HEK293 (cell line): ENCODE measurements at regions not wholly inside any gene's neighbourhood (a gene's known extent, or its start where the extent isn't known, plus 50 kb on each side); places are given as distances from the start of the nearest gene placed in this dataset.

ENCODE experiments used
- CTCF ChIA-PET: fragments of 350-600 bp; formaldehyde crosslinking; extraction: SDS; loops from one replicate; lab custom pipeline; 2021; ENCODE audit warnings: antibody characterized with exemption; lab: Yijun Ruan, JAX
- POLR2A ChIA-PET: fragments of 300-600 bp; formaldehyde crosslinking; extraction: SDS; loops from one replicate; lab custom pipeline; 2020; ENCODE audit warnings: antibody characterized with exemption, inconsistent platforms; lab: Yijun Ruan, JAX
- H3K27ac ChIP-seq: fragments of 200-500 bp; sonication (Bioruptor generic); 2 replicates; pipeline ENCODE4 v1.5.1; 2014; ENCODE audit warnings: low read depth, low read length, control low read depth, inconsistent platforms; ENCODE audit errors: extremely low read depth
- H3K36me3 ChIP-seq, 2 experiments: fragments of 200-500 bp in 1 of 2; sonication (Bioruptor generic) in 1 of 2; 1 replicate in 1 of 2; 2 replicates in 1 of 2; pipeline ENCODE4 v1.5.1; 2014 to 2017; ENCODE audit warnings: inconsistent platforms in 2 of 2, low read length in 2 of 2; ENCODE audit not compliant: control insufficient read depth in 2 of 2, insufficient read depth in 1 of 2
- H3K4me1 ChIP-seq: fragments of 200-500 bp; sonication (Bioruptor generic); 2 replicates; pipeline ENCODE4 v1.5.1; 2014; ENCODE audit warnings: mild to moderate bottlenecking, low read length, inconsistent platforms; ENCODE audit not compliant: control insufficient read depth, insufficient read depth
- H3K4me3 ChIP-seq: 2 replicates; pipeline ENCODE4 v1.5.1; 2011; ENCODE audit warnings: low read depth, mild to moderate bottlenecking, control low read depth, low read length, moderate library complexity
- H3K9me3 ChIP-seq: fragments of 200-500 bp; sonication (Bioruptor generic); 2 replicates; pipeline ENCODE4 v1.5.1; 2014; ENCODE audit warnings: low read depth, low read length, inconsistent platforms; ENCODE audit not compliant: control insufficient read depth, insufficient read depth
- GLIS2 ChIP-seq: fragments of 450-650 bp; formaldehyde crosslinking; IDR thresholded peaks from 2 replicates; pipeline ENCODE4 v1.5.1; 2016; ENCODE audit warnings: missing biosample characterization, missing genetic modification characterization
- KLF7 ChIP-seq: fragments of 450-650 bp; formaldehyde crosslinking; IDR thresholded peaks from 2 replicates; pipeline ENCODE4 v1.5.1; 2016; ENCODE audit warnings: missing biosample characterization, missing genetic modification characterization, borderline replicate concordance
- OSR2 ChIP-seq: fragments of 450-650 bp; formaldehyde crosslinking; IDR thresholded peaks from 2 replicates; pipeline ENCODE4 v1.5.1; 2016; ENCODE audit warnings: missing biosample characterization, missing genetic modification characterization
- SCRT1 ChIP-seq: fragments of 450-650 bp; formaldehyde crosslinking; IDR thresholded peaks from 2 replicates; pipeline ENCODE4 v1.5.1; 2016; ENCODE audit warnings: missing biosample characterization, missing genetic modification characterization, borderline replicate concordance
- YY1 ChIP-seq: fragments of 450-650 bp; formaldehyde crosslinking; IDR thresholded peaks from 2 replicates; pipeline ENCODE4 v1.5.1; 2018; ENCODE audit warnings: missing biosample characterization, missing genetic modification characterization
- ZBTB11 ChIP-seq: fragments of 450-650 bp; formaldehyde crosslinking; conservative IDR thresholded peaks from 2 replicates; pipeline ENCODE4 v1.5.1; 2016; ENCODE audit warnings: low read depth, missing biosample characterization, missing genetic modification characterization
- ZBTB44 ChIP-seq: fragments of 450-650 bp; IDR thresholded peaks from 2 replicates; pipeline ENCODE4 v1.5.1; 2018; ENCODE audit warnings: missing biosample characterization, mild to moderate bottlenecking, missing genetic modification characterization
- ZEB2 ChIP-seq: fragments of 450-650 bp; formaldehyde crosslinking; IDR thresholded peaks from 2 replicates; pipeline ENCODE4 v1.5.1; 2016; ENCODE audit warnings: missing biosample characterization, missing genetic modification characterization
- ZNF10 ChIP-seq: fragments of 450-650 bp; formaldehyde crosslinking; IDR thresholded peaks from 2 replicates; pipeline ENCODE4 v1.5.1; 2017; ENCODE audit warnings: missing biosample characterization, missing genetic modification characterization
- ZNF132 ChIP-seq: fragments of 450-650 bp; formaldehyde crosslinking; IDR thresholded peaks from 2 replicates; pipeline ENCODE4 v1.5.1; 2017; ENCODE audit warnings: missing biosample characterization, missing genetic modification characterization, borderline replicate concordance
- ZNF391 ChIP-seq: fragments of 450-650 bp; formaldehyde crosslinking; IDR thresholded peaks from 2 replicates; pipeline ENCODE4 v1.5.1; 2016; ENCODE audit warnings: low read depth, missing biosample characterization, missing genetic modification characterization, borderline replicate concordance
- ZNF433 ChIP-seq: fragments of 450-650 bp; formaldehyde crosslinking; IDR thresholded peaks from 2 replicates; pipeline ENCODE4 v1.5.1; 2016; ENCODE audit warnings: missing biosample characterization, missing genetic modification characterization, low read depth
- ZSCAN30 ChIP-seq: fragments of 450-650 bp; IDR thresholded peaks from 2 replicates; pipeline ENCODE4 v1.5.1; 2018; ENCODE audit warnings: missing biosample characterization, mild to moderate bottlenecking, missing genetic modification characterization, moderate library complexity
- TF ChIP-seq, protein P1 (sequence below): fragments of 450-650 bp; formaldehyde crosslinking; IDR thresholded peaks from 2 replicates; pipeline ENCODE4 v1.5.1; 2016; ENCODE audit warnings: missing biosample characterization, missing genetic modification characterization
- TF ChIP-seq, protein P2 (sequence below): fragments of 450-650 bp; formaldehyde crosslinking; IDR thresholded peaks from 2 replicates; pipeline ENCODE4 v1.5.1; 2016; ENCODE audit warnings: missing biosample characterization, missing genetic modification characterization, borderline replicate concordance
- TF ChIP-seq, protein P3 (sequence below): fragments of 450-650 bp; formaldehyde crosslinking; IDR thresholded peaks from 2 replicates; pipeline ENCODE4 v1.5.1; 2017; ENCODE audit warnings: missing biosample characterization, missing genetic modification characterization

DNA sequence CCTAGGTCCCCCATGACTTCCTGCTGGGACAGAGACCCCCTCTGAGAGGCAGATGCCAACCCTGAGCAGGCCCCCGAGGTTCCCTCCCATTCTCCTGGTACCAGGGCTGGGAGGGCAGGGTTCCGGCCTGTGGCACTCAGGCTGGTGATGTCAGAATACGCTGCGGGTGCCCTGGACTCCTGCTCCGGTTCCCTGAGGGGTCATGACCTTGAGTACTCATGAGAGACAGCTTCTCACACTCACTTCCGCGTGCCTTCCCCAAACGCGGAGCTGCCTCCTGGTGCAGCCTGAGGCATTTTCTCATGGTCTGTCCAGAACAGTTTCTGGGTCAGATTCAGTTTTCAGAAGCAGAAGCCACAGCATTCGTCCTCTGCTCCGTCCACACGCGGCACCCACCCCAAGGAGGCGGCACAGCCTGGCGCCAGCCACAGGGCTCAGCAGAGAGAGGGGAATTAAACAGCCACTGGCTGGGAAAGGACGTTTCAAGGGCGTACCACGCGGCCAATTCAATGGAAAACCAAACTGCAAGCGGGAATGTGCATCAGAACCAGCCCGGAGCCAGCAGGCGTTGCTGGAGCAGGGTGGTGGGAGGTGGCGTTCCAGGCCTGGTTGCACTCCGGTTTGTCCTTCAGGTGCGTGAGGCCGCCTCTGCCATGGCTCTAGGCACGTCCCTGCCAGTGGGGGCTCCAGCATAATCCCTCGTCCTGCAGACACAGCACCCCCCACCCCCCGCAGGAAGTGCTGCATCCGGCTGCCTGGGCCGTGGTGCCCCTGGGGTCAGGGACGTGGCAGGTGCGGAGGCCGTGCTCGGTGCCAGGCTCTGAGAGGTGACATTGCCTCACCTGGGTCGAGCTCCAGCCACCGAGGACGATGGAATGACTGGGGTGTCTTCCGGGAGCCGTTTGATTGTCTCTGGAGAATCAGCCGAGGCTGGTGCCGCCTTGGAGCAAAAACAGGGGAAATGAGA, 58.3 kb upstream of the BHLHE23 start:
- CTCF ChIA-PET = interaction anchor here (0.9 kb wide), 1 partner anchor 9 kb away, joined by 3 read pairs; no protein-coding TSS in a partner anchor
- Histone ChIP-seq H3K4me1 (no peaks in the 10 kb centered on the region), H3K36me3 (no peaks in the 10 kb centered on the region), H3K4me3 (no peak overlapping the region), H3K9me3 (no peaks in the 10 kb centered on the region), H3K27ac (no peak overlapping the region)
- POLR2A ChIA-PET = no interaction called here
- TF ChIP-seq KLF7 (tag by site-specific recombination) (no peak), YY1 (tag by site-specific recombination) (no peak), SCRT1 (tag by site-specific recombination) (no peak), GLIS2 (tag by site-specific recombination) (no peak), ZBTB11 (tag by site-specific recombination) (no peak), ZSCAN30 (tag by site-specific recombination) (no peak), ZBTB44 (tag by site-specific recombination) (no peak), ZEB2 (no peak), ZNF391 (no peak), ZNF132 (no peak), ZNF433 (tag by site-specific recombination) (no peak), OSR2 (no peak), ZNF10 (no peak)
- TF ChIP-seq, protein P1, sequence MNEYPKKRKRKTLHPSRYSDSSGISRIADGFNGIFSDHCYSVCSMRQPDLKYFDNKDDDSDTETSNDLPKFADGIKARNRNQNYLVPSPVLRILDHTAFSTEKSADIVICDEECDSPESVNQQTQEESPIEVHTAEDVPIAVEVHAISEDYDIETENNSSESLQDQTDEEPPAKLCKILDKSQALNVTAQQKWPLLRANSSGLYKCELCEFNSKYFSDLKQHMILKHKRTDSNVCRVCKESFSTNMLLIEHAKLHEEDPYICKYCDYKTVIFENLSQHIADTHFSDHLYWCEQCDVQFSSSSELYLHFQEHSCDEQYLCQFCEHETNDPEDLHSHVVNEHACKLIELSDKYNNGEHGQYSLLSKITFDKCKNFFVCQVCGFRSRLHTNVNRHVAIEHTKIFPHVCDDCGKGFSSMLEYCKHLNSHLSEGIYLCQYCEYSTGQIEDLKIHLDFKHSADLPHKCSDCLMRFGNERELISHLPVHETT (tag by site-specific recombination) = no peak
- TF ChIP-seq, protein P2, sequence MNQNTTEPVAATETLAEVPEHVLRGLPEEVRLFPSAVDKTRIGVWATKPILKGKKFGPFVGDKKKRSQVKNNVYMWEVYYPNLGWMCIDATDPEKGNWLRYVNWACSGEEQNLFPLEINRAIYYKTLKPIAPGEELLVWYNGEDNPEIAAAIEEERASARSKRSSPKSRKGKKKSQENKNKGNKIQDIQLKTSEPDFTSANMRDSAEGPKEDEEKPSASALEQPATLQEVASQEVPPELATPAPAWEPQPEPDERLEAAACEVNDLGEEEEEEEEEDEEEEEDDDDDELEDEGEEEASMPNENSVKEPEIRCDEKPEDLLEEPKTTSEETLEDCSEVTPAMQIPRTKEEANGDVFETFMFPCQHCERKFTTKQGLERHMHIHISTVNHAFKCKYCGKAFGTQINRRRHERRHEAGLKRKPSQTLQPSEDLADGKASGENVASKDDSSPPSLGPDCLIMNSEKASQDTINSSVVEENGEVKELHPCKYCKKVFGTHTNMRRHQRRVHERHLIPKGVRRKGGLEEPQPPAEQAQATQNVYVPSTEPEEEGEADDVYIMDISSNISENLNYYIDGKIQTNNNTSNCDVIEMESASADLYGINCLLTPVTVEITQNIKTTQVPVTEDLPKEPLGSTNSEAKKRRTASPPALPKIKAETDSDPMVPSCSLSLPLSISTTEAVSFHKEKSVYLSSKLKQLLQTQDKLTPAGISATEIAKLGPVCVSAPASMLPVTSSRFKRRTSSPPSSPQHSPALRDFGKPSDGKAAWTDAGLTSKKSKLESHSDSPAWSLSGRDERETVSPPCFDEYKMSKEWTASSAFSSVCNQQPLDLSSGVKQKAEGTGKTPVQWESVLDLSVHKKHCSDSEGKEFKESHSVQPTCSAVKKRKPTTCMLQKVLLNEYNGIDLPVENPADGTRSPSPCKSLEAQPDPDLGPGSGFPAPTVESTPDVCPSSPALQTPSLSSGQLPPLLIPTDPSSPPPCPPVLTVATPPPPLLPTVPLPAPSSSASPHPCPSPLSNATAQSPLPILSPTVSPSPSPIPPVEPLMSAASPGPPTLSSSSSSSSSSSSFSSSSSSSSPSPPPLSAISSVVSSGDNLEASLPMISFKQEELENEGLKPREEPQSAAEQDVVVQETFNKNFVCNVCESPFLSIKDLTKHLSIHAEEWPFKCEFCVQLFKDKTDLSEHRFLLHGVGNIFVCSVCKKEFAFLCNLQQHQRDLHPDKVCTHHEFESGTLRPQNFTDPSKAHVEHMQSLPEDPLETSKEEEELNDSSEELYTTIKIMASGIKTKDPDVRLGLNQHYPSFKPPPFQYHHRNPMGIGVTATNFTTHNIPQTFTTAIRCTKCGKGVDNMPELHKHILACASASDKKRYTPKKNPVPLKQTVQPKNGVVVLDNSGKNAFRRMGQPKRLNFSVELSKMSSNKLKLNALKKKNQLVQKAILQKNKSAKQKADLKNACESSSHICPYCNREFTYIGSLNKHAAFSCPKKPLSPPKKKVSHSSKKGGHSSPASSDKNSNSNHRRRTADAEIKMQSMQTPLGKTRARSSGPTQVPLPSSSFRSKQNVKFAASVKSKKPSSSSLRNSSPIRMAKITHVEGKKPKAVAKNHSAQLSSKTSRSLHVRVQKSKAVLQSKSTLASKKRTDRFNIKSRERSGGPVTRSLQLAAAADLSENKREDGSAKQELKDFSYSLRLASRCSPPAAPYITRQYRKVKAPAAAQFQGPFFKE = no peak
- TF ChIP-seq, protein P3, sequence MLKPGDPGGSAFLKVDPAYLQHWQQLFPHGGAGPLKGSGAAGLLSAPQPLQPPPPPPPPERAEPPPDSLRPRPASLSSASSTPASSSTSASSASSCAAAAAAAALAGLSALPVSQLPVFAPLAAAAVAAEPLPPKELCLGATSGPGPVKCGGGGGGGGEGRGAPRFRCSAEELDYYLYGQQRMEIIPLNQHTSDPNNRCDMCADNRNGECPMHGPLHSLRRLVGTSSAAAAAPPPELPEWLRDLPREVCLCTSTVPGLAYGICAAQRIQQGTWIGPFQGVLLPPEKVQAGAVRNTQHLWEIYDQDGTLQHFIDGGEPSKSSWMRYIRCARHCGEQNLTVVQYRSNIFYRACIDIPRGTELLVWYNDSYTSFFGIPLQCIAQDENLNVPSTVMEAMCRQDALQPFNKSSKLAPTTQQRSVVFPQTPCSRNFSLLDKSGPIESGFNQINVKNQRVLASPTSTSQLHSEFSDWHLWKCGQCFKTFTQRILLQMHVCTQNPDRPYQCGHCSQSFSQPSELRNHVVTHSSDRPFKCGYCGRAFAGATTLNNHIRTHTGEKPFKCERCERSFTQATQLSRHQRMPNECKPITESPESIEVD (tag by site-specific recombination) = no peak
